Vagina (tissue), 2 donors: ENCODE measurements at regions not wholly inside any gene's neighbourhood (a gene's known extent, or its start where the extent isn't known, plus 50 kb on each side); places are given as distances from the start of the nearest gene placed in this dataset.
A peak's percentile ranks its signal among the peaks of the same experiment; 100 is the strongest.

Experiments used
- DNase-seq, 2 donors: peaks; one replicate each; pipeline ENCODE4 v3.0.0-alpha.2; 2017; ENCODE audit errors: extremely low spot score in 2 of 2
- H3K27ac ChIP-seq: fragments of 200-600 bp; sonication (generic); one replicate; pipeline ENCODE4 v1.5.1; 2019
- H3K27me3 ChIP-seq: fragments of 200-600 bp; sonication (generic); one replicate; pipeline ENCODE4 v1.5.1; 2019
- H3K36me3 ChIP-seq, 2 donors: fragments of 200-600 bp; sonication (generic); one replicate each; pipeline ENCODE4 v1.5.1; 2017 to 2019
- H3K4me1 ChIP-seq: fragments of 200-600 bp; sonication (generic); one replicate; pipeline ENCODE4 v1.5.1; 2019
- H3K4me3 ChIP-seq, 2 donors: fragments of 200-600 bp; sonication (generic); 1 replicate in 1 of 2; 2 replicates in 1 of 2; pipeline ENCODE4 v1.5.1; 2016 to 2019
- H3K9me3 ChIP-seq: fragments of 200-600 bp; sonication (generic); one replicate; pipeline ENCODE4 v1.5.1; 2019
- CTCF ChIP-seq, 3 experiments: fragments of 450-650 bp in 2 of 3; fragments of 200-600 bp in 1 of 3; sonication (generic) in 1 of 3; IDR thresholded peaks; one replicate each; pipeline ENCODE4 v1.5.1; 2017 to 2019; ENCODE audit warnings: antibody characterized with exemption in 3 of 3, mild to moderate bottlenecking in 2 of 3, moderate library complexity in 2 of 3
- POLR2A ChIP-seq, 2 donors: fragments of 450-650 bp; IDR thresholded peaks; one replicate each; pipeline ENCODE4 v1.6.1; 2017; ENCODE audit warnings: antibody characterized with exemption in 2 of 2, mild to moderate bottlenecking in 2 of 2, moderate library complexity in 2 of 2
- POLR2AphosphoS5 ChIP-seq, 2 donors: sonication (generic); formaldehyde crosslinking; IDR thresholded peaks; one replicate each; pipeline ENCODE4 v1.9.0; 2017; ENCODE audit warnings: antibody characterized with exemption in 2 of 2, mild to moderate bottlenecking in 2 of 2, low read depth in 1 of 2; ENCODE audit not compliant: insufficient read depth in 1 of 2
- intact Hi-C: fragments of 100-400 bp; cut with DNase I; formaldehyde crosslinking; loops from one replicate; pipeline ENCODE4 v1.15.1; 2023

- no peak overlapping the region for H3K4me3 ChIP-seq
- no peaks in the 10 kb centered on the region for H3K36me3 ChIP-seq
- peaks cover 62% of the 10 kb centered on the region for H3K4me1 ChIP-seq
- TF ChIP-seq CTCF (IDR thresholded peaks at IDR 0.05): no peak
- no peak for TF ChIP-seq POLR2A (IDR thresholded peaks at IDR 0.05)
- no peak for TF ChIP-seq POLR2AphosphoS5 (IDR thresholded peaks at IDR 0.05; ENCODE audit: insufficient read depth in 1 of 2, low read depth in 1 of 2)
- no peak for DNase-seq
- intact Hi-C loops: no loop called here
- no peaks in the 10 kb centered on the region for H3K27me3 ChIP-seq
- H3K27ac ChIP-seq: peak overlapping the region; percentile 15
- H3K9me3 ChIP-seq: no peaks in the 10 kb centered on the region
Observed at GRCh38 chr5:125409234-125409860, 662.9 kb upstream of the ZNF608 start.

- H3K9me3 ChIP-seq: no peaks in the 10 kb centered on the region
- H3K4me1 ChIP-seq: peaks cover 62% of the 10 kb centered on the region
- no peaks in the 10 kb centered on the region for H3K27me3 ChIP-seq
- H3K27ac ChIP-seq: peak overlapping the region; percentile 15
- no peaks in the 10 kb centered on the region for H3K36me3 ChIP-seq
- no peak for DNase-seq
- TF ChIP-seq POLR2A (IDR thresholded peaks at IDR 0.05): no peak
- TF ChIP-seq CTCF (IDR thresholded peaks at IDR 0.05): no peak
- TF ChIP-seq POLR2AphosphoS5 (IDR thresholded peaks at IDR 0.05; ENCODE audit: insufficient read depth in 1 of 2, low read depth in 1 of 2): no peak
- intact Hi-C loops: no loop called here
- no peak overlapping the region for H3K4me3 ChIP-seq
Observed at GRCh38 chr5:125409861-125410536, 663.6 kb upstream of the ZNF608 start.

GRCh38 chr5:125410537-125411070, 664.2 kb upstream of the ZNF608 start:
- no peak for TF ChIP-seq POLR2A (IDR thresholded peaks at IDR 0.05)
- TF ChIP-seq CTCF (IDR thresholded peaks at IDR 0.05): no peak
- no peaks in the 10 kb centered on the region for H3K36me3 ChIP-seq
- peak overlapping the region; percentile 30 for H3K27ac ChIP-seq
- no peaks in the 10 kb centered on the region for H3K9me3 ChIP-seq
- H3K27me3 ChIP-seq: no peaks in the 10 kb centered on the region
- DNase-seq: no peak
- intact Hi-C loops: no loop called here
- peaks cover 62% of the 10 kb centered on the region for H3K4me1 ChIP-seq
- H3K4me3 ChIP-seq: no peak overlapping the region

- Histone ChIP-seq H3K4me1 (peaks cover 62% of the 10 kb centered on the region), H3K27me3 (no peaks in the 10 kb centered on the region), H3K4me3 (peak overlapping the region; percentile 5 to 12), H3K9me3 (no peaks in the 10 kb centered on the region), H3K36me3 (no peaks in the 10 kb centered on the region), H3K27ac (peak overlapping the region; percentile 30)
- TF ChIP-seq POLR2AphosphoS5 (IDR thresholded peaks at IDR 0.05; ENCODE audit: insufficient read depth in 1 of 2, low read depth in 1 of 2) (no peak), CTCF (IDR thresholded peaks at IDR 0.05) (no peak), POLR2A (IDR thresholded peaks at IDR 0.05) (no peak)
- DNase-seq: no peak
- intact Hi-C loops: no loop called here
Observed at GRCh38 chr5:125411071-125411743, 664.8 kb upstream of the ZNF608 start.
